ENCODE measurements at regions not wholly inside any gene's neighbourhood (a gene's known extent, or its start where the extent isn't known, plus 50 kb on each side); places are given as distances from the start of the nearest gene placed in this dataset.

DNA sequence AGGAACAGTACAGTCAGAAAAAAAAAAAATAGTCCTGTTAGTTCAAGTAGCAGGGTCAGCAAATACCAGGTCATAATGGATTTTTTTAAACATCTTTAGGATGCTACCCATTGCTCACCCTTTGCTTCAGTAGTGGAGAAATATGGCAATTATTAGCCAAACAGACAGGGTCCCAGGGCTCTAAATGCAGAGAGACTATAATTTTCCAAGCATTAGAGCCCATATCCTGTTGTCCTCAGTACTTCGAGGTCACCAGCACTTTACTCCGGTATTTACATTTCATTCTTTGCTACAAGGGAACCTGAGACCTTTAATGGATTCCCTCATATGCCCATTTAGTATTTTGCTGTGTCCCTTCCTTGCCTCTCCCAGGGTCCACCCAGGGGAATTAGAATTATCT is 1562.9 kb upstream of the TENM3 start:
- DNase-seq, result no peak

DNA sequence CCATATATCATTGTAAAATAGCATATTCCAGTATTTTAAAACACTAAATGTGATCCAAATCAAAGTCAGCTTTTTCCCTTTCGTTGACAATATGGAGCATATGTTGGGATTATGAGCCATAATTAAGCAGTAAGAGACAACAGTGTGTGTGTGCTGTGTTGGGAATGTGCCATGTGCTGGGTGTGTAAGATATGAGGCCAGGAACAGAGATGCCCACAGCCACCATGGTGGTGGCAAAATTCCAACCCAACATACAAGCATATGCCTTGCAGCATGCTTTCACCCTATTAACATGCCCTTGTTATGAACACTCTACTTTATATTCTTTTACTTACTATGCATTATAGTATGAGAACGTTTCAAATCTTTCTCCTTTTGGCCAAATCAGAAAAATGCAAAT is 1560.4 kb upstream of the TENM3 start:
- DNase-seq, result no peak

DNA sequence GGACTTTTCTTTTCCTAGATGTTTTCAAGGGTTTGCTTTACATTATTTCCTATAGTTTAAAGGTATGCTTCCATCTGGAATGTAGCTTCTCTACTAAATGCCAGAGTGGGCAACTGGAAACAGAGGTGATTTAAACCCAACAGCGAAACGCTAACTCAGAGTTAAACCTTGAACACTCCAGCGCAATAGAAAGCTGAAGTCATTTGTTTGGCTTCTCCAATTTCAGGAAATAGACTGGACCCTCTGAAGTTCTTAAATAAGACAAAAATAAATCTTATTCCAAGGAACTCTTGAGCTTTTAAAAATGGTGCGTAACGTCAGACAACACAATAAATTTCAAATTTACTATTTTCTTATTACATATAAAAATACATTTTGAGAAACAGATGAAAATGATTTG is 1560.0 kb upstream of the TENM3 start:
- DNase-seq, result no peak

DNA sequence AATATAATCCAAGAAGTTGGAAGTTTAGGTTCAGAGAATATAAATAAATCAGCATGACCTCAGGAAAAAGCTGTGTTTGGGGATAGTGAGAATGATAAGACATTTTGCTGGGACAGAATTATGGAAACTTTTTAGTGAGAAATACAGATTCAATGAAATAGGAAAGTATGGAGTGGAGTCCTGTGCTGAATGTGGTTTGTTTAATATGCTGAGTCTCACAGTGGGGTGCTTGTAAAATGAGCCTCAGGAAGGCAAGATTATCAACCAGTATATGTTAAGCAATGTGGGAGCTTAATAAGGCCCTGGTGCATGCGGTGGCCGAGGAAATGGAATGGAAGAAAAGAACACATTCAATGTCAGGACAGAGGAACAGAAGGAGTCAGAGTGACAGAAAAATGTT is 1554.7 kb upstream of the TENM3 start:
- DNase-seq, result no peak

DNA sequence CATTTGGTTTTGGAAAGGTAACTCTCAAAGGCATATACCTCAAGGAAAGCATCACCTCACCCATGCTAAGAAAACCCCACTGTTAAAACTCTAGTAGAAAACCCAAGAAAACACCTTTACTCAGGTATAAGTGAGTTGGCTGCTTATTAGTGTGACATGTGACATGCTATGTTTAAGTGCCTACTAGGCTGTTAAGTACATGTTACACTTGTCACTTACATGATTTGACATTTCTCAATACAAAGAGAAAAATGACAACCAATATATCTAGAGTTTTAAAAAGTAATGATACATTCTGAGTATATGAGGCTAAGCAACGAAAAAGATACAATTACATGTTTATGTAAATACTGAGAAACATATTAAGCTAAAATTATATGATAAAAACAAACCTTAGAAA is 1548.3 kb upstream of the TENM3 start:
- no peak for DNase-seq

DNA sequence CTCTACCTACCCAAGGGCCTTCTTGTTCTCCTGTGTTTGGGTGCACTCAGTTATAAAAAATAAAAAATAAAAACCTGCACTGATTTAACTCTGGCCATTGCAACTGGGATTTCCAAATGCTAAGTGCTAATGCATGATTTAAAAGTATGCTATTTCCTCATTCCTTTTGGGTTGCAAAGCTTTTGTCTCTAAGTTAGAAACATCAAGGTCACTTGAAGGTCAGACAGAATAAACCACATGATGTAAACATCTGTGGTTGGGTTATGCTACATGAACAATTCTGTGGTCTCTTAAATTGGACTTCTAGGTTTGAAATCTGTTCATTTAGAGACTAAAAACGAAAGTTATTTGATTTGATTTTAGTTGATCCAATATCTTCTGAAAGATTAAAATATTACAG is 1547.4 kb upstream of the TENM3 start:
- no peak for DNase-seq

DNA sequence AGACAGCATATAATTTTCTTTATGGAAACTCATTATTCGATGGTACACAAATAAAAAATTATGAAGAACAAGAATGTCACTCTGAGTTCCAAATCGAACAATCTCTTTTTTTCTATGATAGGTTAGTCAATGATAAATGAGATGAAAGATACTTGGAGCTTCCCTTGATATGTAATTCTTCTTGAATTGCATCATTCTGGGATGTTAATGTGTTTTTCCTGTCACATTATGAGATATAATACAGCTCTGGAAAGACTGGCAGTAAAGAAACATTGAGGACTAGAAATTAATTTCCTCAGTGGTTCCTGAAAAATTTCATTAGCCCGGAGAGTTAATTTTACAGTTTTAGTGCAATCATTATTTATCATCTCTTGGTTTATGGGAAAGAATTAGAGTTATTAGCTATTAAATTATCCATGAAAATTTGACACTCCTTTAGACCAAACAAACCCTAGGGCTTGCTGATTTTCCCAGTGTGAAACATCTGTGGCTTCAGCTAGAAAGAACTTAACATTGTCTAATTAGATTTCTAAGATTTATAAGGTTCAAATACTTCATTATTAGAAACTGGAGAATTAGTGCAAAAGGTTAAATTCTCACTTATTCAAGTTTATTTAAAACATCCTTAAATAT is 1546.6 kb upstream of the TENM3 start:
- no peak for DNase-seq

DNA sequence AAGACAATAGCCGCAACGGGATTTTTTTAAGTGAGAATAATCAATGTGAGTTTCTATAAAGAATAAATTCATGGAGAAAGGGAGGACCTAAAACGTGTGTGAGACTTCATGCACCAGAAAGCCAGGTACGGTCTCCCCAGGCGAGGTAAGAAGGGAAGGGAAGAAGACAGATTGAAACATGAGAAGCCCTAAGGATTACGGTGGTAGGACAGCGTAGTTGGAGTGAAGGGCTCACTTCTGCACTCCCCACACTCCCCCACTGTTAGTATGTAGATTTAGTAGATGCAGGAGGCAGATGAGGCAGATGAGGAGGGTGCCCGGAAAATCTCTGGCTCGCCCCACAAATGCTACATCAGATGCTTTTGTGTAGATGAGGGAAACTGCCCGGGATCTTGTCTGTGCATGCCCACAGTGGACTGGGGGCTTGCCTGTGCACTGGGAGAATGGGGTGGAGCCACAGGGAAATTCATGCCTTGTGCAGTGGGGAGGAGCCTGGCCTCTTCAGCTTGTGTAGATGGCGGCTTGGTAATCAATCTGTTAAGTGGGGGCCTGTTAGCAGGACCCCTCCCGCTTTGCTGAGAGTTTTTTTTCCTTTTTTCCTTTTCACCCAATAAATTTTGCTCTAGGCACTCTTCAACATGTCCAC is 1544.5 kb upstream of the TENM3 start:
- DNase-seq, result no peak

DNA sequence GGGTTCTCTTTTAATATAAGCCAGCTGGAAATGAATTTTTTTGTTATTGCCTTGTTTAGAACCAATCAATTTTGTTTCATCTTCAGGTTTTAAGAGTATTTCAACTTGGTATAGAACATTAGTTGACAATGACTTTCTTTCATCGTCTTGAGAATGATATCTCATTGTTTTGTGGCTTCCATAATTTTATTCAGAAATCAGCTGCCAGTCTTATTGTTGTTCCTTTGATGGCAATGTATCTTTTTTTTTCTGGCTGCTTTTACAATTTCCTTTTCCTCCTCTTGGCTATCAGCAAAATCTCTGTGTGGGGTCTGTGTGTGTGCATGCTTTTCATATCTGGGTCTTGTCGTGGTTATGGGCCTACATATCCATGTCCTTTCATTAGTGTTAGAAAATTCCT is 1536.4 kb upstream of the TENM3 start:
- DNase-seq, result no peak

DNA sequence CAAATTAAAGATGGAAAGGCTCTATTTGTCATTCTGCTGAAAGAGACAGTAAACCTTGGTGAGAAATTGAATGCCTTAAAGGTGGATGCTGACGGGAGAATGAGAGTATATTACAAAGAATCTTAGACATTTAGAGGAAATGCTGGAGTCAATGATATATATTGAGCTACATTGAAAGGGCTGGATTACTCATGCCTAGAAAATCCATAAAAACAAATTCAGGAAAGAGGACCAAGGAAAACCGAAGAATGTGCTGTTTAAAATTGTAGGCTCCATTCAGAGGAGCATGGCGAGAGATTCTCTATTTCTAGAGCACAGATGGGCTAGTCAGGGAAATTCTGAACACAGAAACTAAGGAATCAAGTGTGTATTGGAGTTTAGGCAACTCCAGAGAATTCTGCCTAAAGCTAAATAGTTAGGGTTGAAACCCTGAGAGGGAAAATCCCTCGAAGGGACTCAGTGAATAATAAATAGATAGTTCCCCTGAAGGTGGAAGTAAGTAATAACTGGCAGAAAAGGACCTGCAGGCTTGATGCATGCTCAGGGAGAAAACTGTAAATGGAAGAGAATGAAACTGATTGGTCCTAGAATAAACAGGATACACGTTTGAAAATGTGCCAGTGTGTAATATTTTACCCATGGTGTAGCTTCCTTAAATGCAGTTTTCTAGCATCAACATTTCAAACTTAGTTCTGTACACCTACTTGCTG is 1532.4 kb upstream of the TENM3 start:
- no peak for DNase-seq

DNA sequence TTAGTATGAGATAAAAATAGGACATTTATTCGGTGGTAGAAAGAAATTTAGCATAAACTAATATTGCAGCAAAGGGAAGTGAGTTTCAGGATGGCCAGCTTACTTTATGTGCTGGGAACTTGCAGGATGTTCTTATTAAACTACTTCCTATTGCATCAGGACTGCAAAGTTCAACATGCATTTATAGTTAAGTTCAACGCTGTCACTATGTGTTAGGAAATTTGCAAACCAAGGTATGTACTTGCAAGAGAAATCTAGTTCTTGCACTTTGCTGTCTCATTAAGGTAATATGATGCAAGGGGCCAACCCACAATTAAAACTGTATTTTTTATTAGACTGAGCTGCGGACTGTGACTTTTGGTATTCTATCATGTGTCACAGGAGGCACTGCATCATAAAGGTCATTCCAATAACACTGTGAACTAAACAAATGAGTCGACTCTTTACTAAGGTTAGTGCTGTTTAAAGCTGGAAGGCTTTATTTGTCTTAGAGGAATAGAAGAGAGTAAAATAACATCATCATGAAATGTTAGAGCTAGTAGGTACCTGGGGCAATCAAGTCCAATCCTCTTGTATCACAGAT is 1525.7 kb upstream of the TENM3 start:
- DNase-seq, result no peak

DNA sequence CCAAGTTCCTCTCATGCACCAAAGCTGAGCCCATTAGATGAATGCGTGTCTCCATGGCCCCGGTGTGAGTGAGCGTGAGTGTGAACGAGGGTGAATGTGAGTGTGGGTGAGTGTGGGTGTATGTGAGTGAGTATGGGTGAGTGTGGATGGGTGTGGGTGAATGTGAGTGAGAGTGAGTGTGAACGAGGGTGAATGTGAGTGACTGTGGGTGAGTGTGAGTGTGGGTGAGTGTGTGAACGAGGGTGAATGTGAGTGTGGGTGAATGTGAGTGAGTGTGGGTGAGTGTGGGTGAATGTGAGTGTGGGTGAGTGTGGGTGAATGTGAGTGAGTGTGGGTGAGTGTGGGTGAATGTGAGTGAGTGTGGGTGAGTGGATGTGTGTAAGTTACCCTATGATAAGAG is 1521.8 kb upstream of the TENM3 start:
- no peak for DNase-seq

DNA sequence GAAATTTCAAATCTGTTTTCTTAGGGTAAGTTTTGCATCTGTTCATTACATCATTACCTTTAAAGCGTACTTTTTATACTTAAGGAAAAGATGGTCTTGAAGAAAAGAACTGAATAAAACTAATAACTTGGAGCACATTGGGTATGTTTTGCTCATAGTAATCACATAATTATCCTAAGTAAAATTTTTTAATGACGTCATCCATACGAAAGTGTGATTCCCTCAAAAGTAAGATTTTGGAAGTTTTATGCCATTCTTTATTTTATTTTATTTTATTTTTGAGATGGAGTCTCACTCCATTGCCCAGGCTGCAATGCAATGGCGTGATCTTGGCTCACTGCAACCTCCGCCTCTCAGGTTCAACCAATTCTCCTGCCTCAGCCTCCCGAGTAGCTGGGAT is 1516.6 kb upstream of the TENM3 start:
- DNase-seq, result no peak

DNA sequence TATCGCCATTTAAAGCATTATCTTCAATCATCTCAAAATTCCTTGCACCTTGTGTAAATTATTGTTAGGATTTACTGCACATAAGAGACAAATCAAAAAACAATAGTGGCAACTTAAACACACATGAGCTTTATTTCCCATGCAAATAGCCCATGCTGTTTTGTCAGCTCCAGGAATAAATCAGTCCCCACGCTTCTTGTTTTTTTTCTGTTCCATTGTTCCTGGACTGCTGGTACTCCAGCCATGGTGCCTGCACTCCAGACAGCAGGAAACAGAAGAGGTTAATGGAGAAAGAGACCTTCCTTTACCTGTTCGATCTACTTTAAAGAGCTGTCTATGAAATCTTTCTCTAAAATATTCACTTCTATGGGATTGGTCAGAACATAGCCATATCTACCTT is 1515.7 kb upstream of the TENM3 start:
- DNase-seq, result no peak

DNA sequence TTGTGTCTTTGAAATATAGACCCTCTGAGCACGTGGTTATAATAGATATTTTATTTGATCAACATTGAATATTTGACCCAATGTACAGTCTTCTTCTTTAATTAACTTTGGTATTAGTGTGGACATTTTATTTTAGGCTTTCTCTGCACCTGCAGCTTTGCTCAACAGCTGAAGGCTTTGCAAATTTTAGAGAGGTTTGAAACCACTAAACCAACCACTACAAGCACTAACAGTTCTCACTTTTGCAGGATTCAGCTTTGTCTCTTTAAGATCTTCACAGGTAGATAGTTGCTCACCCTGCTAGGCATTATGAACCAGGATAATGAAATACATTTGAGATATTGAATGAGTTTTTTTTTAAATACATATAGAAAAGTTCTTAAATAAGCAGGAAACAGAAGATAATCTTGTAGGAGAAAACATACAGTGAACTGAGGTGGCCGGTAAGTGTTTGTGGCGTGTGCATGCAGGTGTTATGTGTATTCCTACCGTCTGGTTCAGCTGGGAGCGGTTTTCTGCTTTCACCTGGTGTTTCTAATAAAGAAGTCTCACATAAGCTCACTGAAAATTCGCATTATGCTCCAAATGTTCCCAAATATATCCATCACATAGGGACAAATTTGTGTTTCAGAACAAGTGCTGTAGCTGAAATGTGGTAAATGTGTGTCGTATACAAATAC is 1508.3 kb upstream of the TENM3 start:
- no peak for DNase-seq

DNA sequence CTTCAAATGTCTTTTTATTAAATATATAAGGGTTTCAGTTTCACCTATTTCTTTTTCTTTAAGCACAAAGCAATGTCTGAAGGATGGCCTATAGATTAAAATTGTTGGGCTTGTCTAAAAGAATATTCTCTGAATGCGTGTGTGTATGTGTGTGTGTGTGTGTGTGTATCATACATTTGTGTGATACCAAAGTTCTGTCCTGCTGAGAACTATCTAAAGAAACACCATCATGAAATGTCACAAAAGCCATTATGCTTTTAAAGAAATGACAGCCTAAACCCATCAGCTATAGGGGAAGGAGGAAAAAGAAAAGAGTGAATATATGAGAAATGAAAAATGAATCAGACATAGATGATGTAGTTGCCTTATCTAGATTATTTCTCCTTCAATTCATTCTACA is 1501.5 kb upstream of the TENM3 start:
- DNase-seq, result no peak

DNA sequence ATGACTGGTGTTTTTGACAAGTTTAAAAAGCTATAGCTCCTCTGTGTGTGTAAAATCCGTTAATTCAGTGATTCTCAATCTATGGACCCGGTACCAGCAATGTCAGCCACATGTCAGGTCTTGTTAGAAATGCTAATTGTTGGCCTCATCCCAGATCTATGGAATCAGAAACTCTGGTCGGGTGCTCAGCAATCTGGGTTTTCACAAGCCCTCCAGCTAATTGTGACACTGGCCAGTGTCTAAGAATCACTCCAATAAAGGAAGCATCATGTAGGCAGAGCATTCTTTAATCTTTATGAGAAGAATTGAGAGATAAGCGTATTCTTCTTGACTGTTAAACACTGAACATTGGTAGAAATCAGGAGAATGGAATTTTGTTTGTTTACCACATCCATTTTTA is 1498.2 kb upstream of the TENM3 start:
- no peak for DNase-seq

DNA sequence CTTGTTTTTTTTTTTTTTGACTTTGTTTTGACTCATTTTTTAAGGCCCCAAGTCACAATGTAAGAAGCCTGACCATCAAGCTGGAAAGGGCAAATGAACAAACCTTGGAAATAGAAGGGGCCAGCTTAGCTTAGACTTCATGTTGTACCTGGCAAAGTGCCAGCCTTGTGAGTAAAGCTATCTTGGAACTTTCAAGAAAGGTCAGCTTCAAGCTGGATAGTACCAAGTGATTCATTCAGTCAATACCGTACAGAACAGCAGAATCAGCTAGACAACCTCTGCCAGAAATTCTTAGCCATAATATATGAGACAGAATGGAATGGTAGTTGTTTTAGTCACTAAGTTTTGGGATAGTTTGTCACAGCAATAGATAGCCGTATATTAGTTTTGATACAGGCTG is 1492.2 kb upstream of the TENM3 start:
- DNase-seq, result no peak

DNA sequence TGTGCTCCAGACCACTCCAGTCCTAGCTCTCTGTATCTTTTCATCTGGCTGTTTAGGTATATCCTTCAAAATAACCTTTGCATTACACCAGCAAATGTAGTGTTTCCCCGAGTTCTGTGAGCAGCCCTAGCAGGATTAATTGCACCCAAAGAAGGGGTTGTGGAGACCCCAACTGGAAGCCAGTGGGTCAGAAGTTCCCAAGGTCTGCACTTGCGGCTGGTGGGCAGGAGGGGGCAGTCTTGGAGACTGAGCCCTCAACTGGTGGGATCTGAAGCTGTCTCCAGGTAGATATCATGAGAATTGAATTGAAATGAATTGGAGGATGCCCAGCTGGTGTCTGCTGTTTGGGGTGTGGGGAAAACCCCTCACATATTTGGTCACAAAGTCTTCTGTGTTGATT is 1485.3 kb upstream of the TENM3 start:
- DNase-seq, result no peak

DNA sequence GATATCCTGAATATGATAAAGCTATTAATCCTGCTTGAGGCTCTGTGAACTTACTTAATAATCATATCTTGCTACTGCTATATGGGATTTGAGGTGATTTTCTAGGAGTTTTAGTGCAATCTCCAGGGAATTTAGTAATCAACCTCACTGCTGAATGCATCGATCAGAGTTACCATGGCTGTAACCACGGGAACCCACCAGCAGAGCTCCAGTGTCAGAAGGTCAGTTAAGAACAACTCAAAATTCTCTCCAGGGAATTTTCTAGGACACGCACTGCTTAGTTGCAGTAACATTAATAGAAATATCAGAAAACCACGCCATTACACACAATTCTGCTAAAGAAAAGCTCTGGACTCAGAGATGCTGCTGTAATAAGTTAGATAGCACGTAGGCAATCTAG is 1477.2 kb upstream of the TENM3 start:
- DNase-seq, result no peak

DNA sequence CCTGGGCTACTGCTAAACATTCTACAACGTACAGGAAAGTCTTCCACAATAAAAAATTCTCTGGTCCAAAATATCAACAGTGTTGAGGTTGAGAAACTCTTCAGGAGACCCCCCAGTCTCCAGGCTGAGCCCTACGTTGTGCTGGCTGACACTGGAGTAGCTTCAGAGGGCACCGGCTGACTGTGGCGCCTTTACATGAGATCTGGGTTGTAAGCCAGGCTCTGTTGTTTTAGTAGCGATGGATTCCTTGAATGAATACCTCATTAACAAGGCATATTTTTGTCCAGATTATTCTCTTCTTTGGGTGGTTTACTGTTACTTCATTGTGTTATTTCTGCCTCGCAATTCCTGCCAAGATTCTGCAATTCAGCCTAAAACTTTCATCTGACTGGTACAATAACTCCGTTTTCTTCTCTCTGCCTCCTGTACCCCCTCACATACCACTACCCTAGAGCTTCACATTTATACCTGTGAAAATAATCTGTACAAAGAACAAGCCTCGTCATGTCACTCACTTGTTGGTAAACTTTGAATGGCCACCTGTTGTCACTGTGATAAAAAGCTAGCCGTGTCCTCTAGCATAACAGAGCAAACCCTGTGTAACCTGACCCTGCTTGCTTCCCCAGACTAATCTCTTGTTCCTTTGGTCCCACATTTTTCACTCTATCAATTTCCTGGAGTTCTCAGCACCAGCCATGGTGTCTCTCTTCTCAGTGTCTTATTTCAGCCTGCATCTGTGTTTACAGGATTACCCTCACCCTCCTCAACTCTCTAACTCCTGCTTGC is 1476.1 kb upstream of the TENM3 start:
- DNase-seq, result no peak

DNA sequence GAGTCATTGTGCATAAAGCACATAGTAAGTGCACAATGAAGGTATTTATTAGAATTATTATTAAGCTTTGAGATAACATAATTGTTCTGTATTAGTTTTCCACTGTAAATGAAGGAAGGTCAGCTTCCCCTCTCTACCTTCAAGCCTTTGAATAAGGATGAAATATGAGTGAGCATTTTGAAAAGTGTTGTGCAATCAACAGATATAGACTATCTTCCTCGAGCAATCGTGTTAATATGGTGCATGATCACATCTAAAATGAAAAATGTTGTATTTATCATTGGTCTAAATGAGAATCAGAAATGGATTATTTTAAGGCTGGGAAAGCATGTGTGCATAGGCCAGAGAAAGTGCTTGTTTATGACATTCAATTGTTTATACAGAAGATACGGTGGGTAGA is 1474.6 kb upstream of the TENM3 start:
- DNase-seq, result no peak

Measured in hypothalamus (tissue), 51 donors.